NOMO-1 (cell line): ENCODE measurements at regions not wholly inside any gene's neighbourhood (a gene's known extent, or its start where the extent isn't known, plus 50 kb on each side); places are given as distances from the start of the nearest gene placed in this dataset.

Experiments
- DNase-seq, 2 experiments: peaks; one replicate each; lab custom pipeline; 2025; ENCODE audit not compliant: unreplicated experiment in 2 of 2; lab: John Stamatoyannopoulos, UW

DNA sequence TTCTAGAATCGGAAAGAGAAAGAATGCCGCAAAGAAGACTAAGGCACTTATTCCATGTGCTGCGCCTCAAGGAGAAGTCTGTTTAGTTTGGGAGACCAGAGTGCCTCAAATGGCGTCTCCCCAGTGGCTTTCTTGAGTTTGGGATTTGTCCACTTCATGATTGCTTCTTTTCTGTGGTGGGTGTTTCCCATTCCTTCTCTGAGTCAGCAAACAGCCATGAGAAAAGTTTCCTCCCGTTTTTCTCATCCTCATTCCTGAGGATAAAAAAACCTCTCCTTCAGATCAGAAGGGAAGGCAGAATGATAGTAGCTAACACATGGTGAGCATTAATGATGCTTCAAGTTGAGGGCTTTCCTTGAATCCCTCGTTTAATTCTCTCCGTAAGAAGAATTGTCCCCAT, 275.9 kb upstream of the WWC1 start:
- DNase-seq, result no peak

DNA sequence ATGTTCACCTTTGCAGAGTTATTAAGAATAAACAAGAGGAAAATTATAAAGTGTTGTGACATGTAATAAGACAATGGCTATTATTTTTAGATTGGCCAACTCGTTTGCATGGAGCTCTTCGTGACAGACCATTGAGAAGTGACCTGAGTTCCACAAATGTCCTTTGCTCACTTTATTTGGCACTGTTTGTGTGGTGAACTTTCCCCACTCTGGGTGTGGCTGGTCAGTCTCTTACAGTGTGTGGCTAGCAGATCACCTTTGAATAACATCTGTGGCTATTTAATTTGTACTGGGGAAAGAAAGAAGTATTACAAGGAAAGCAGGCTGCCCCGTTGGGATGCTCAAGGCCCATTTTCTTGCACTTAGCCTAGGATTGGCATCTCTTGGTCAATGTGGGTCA, 274.1 kb upstream of the WWC1 start:
- no peak for DNase-seq

DNA sequence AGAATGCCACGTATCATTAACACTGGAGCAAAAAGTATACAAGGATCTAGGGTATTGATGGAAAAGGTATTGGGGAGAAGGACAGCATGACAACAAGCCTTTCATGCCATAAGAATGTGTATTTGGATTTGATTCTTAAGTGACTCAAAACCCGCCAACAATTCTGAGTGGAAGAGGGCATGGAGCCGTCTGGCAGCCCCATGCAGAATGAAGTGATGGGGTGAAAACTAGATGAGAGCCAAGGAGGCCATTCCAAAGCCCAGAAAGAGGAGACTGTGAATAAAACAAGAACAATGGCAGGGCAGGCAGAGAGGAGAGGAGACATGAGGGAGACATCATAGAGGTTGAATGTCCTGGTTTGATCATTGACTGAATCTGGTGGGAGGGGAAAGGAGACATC, 272.3 kb upstream of the WWC1 start:
- DNase-seq, result no peak

DNA sequence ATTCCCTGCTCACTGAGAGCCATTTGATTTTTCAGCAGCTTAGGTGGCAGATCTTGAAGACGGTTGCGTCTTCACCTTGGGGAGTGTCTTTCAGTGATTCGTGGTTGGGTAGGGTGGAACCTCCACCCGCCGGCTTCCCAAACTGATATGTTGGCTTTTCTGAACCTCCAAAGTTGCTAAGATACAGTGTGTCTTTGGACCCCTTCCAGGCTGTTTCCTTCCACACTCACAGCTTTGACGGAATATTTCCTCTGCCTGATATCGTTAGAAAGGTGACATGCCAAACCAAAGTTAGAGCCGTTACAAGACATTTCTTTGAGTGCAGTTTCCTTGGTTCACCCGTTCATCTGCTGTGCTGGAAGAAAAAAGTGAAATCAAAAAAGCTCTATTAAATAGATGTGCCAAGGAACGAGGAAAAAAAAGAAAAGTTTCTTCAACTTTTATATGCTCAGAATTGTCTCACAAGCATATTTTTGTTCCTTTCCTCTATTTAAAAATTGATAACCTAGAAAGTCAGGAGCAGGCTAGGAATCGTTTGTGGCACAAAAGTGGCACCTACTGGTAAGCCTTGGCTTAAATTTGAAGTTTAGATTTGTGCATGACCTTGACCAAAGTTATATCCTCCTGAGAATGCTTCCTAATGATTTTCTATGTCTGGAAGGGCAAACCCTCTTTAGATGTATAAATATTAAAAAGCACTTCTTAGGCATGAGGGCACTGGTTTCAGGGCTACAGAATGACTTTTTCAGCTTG, 270.7 kb upstream of the WWC1 start:
- DNase-seq, result no peak

DNA sequence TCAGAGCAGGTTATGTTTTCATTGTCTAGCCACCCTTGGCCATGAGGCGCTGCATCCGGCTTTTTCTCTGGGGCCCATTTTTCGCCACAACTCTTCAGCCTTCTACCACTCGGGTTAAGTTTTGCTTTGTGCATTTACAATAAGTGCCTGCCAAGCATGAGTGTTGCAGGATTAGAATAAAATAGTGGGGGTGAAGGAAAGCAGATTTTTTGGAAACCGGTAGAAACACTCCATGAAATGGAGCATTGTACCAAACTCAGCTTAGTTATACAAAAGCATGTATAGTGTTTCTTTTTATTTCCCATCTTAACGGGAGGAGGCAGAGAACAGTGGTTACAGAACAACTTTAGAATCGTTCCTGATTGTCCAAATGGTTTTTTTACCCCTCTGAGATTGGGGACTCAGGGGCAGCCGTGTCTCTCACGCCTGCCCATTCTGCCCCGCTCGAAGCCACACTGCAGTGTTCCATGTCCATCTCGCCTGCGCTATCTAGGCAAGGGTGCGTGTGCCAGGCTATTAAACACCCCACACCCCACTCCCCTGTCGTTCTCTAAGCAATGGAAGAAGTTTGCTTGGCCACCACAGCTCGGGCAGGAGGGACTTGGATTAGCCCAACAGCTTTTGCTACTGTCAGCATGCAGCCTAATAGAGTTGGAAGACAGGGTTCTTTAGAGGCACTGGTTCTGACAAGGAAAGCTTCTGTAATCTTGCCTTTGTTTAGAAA, 268.8 kb upstream of the WWC1 start:
- DNase-seq, result no peak

DNA sequence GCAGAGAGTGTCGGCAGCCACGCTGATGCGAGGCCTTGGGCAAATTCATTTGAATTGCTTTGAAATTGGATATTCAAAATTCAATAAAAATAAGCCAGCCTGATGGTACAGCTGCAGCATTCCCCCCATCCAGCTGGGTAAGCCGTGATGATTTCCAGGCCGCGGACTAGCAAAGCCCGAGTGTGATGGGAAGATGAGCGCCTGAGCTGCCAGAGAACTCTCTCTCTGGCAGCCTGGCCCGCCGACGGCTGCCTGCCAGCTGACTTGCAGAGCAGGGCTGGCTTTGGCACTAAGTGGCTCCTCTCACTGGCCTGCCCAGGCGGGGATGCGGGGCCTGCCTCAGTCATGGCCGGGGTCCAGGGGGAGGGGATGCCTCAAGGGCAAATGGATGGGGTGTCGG, 268.3 kb upstream of the WWC1 start:
- no peak for DNase-seq

DNA sequence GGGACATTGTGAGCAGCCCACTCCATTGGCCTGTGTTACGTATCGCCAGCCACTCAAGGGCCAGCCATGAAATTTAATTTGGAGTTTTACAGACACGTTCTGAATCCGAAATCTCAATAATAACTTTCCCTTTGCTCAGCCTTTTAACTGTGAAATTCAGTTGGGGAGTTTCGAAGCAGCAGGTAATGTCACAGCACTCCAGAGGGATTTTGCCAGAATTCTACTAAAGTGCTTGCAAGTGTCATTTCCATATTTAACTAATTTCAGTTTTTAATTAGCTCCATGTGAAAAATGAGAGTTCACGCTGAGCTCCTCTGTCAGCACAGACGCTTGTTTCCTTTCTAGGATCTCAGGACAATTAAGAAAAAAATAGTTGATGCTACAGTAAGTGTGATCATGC, 267.1 kb upstream of the WWC1 start:
- no peak for DNase-seq

DNA sequence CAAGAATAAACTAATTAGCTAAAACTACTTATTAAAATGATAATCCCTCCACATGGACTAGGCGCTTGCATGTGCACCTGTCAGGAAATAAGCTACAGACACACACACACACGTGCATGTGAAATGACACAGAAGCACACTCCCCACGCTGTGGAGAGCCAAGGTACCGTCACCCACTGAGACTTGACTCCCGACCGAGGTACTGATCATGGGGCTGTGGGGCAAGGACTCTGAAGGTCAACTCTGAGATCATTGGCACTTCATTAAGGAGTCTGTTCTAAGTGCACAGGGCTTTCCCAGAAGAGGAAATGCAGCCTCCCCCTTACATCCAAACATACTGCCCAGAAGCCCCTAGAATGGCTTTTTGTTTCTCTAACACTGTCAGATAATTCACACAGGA, 264.4 kb upstream of the WWC1 start:
- no peak for DNase-seq

DNA sequence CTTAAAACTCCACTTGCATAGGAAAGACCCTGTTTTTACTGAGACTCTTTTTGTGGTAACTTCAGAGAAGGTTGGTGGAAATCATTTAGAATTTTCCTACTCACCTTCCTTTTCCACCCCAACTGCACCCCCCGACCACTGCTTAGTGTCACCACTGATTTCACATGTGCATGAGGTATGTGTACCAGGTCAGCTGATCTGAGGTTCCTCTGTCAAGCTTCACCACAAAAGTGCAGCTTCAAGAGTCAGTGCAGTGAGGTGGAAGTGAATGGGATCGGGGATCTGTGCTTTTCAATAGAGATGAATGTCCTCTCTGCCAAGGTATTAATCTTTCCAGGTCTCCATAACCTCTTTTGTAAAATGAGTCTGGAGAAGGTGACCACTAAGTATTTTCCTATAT, 260.5 kb upstream of the WWC1 start:
- DNase-seq, result no peak

DNA sequence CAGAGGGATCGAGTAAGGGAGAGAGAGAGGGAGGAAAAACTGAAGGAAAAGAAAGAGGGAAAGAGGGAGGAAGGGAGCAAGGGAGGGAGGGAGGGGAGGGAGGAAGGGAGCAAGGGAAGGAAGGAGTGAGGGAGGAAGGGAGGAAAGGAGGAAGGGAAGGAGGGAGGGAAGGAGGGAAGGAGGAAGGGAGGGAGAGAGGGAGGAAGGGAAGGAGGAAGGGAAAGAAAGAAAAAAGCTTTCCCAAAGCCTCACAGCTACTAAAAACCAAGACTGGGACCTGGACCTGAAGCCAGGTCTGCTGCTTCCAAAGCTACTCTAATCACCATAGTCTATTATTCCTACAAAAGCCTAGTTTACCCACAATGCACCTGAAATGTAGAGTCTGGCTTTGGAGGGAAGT, 259.8 kb upstream of the WWC1 start:
- DNase-seq, result no peak

DNA sequence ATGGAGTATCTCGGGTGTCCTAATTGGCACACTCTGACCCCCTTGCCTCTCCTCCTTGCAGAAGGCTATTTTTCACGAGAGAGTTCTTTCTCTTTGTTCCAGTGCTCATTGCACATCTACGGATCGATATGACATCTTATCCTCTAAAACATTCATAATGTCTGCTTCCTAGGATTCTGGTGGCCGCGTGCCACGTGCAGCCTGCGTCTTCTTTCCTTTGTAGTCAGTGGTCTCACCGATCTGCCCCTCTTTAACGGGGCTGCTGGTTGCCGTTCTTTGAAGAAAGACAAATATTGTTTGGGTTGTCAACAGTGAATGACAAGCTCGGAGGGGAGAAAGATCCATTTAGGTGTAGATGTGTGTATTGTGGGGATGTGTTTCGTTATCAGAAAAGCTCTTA, 252.4 kb upstream of the WWC1 start:
- no peak for DNase-seq

DNA sequence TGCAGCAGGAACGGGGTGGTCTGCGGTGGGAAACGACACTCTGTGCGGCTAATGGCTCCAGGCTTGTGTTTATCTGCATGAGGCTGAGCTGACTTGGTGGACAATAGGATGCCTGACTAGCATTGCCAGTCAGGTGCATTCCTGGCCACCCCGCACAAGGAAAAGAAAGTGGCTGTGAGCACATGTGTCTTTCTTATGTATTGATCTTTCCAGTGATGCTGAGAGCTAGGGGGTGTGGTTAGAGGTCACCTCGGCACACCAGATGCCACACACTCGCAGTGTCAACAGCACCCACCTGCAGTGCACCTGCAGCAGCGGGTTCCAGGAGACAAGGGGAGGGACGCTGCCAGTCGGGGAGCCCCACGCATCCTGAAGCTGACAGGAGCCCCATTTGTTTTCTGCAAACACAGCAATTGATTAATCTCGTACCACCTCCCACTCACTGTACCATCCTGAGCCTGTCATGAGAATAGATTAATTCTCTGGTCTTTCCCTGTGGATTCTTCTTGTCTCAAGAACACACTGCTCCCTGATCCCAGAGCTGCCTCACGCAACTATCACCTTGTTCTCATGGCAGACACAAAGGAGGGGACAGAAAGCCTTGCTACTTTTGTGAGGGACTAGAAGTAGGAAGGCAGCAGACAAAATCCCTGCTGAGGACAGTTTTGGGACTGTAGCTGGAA, 251.7 kb upstream of the WWC1 start:
- no peak for DNase-seq

DNA sequence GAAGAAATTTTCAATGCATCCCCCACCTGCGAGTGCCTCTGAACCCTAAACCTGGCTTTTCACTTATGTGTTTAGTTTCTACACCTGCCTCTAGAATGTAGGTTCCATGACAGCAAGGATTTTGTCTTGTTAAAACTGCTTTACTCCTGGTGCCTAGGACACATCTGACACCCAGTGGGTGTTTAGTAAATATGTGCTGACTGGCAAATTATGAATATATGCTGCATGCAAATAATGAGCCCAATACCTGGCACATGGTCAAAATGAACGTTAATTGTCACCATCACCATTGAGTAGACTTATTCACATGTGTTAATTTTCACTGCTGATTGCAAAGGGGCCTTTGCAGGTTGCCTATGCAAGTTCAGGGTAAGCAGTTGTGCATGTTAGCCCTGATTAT, 249.9 kb upstream of the WWC1 start:
- no peak for DNase-seq

DNA sequence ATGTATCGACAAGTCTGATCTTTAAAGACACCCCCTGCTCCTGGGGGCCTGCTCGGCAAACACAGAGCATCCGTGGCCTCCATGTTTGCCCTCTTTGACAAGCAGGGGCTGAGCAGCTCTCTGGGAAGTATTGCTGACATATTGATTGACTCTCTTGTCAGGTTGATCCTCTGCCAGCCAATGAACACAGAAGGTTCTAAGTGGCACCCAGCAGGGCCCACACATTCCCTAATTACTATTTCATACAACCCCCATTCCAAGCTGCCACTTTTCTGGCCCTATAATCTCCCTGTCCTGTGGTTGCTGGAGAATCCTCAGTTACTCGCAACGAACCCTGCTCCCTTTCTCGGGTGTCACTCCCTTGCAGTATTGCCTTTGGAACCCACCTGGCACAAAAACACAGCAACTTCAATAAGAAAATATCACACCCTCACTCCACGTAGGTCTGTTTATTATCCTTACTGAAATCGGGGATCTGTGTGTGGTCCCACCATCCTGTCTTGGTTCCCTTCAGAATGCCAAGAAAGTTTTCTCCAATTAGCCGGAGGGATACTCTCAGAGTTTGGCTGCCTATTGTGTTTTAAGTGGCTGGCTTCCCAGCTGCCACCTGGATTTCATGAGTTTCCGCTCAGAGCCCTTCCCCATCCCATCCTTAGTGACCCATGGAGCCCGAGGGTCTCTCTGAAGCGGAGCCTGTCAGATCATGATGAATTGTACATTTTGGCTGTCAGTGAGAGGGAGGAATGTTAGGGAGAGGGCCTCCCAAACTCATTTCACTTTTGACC, 249.0 kb upstream of the WWC1 start:
- DNase-seq, result no peak

DNA sequence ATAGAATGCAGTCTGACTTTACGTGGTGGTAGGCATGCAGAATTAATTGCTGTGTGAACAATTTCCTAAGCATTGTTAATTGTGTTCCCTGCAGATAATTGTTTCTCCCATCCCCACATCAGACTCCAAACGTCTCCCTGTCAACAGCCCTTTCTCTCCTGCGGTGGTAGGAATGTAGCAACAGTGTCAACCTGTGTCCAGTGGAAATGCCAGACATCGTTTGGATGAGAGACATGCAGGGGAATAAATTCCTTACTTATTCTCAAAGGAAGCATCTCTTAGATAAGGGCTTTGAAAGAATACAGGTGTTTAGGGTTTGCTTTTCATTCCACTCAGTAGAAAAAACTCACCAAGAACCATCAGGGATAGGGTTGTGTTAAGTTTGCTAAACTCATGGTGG, 245.3 kb upstream of the WWC1 start:
- no peak for DNase-seq

DNA sequence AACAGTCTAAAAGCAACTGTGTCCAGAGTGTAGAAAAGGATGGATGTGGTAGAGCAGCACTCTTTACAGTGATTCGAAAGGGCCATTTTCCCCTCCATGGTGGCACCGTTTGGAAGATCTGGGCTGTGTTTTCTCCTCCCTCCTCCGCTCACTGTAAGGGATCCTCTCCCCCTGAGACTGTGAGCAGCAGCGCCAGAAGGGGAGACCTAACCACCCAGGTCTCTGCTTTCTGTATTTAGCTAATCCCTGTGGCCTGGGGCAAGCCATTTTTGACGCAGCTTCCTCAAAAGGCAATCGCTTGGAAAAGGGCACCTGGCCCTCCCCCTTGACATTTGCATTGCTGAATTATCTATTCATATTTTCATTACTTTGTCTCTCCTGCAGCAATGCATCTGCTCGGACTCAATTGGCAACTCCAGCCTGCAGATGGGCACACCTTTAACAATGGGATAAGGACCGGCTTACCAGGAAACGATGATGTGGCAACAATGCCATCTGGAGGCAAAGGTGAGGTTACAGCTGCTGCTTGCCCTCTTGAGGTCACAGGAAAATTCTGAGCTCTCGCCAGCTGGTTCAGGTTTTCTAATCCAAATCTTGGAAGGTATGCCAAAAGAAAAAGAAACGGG, 244.3 kb upstream of the WWC1 start:
- no peak for DNase-seq

DNA sequence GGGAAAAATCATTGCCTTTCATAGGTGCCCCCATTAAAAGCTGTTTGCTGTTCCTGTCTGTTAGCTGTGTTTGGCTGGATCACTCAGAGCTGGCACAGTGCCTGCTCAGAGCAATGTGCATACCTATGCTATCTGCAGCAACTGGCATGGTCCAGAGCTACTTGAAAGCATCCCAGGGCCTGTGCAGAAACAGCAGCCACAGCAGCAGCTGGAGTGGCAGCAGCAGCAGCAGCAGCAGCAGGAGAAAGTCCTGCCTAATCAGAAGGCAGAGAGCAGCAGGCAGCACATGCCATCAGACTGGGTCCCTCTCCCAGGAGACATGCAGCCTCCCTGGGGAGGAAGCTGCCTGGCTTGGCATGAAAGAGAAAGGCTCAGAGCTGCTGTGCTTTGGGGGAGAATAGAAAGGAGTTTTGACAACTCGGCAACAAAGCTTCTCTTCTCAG, 243.8 kb upstream of the WWC1 start:
- DNase-seq, result no peak

DNA sequence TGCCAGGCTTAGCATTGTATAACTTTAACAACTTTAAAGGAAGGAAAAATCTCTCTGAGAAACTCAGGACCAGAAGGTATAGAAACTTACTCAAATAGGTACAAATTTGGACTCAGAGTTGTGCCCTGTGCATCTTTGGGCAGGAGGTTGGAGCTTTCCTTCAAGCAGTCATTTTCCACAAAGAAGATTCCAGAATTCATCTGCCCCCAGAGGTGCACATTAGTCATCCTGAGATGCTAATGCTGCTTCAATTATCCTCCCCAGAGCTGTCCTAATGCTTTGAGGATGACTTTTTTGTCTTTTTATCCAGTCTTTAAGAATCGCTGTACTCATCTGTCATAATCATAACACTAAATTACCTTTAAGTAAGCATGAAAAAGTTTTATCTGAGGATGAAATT, 243.0 kb upstream of the WWC1 start:
- DNase-seq, result no peak

DNA sequence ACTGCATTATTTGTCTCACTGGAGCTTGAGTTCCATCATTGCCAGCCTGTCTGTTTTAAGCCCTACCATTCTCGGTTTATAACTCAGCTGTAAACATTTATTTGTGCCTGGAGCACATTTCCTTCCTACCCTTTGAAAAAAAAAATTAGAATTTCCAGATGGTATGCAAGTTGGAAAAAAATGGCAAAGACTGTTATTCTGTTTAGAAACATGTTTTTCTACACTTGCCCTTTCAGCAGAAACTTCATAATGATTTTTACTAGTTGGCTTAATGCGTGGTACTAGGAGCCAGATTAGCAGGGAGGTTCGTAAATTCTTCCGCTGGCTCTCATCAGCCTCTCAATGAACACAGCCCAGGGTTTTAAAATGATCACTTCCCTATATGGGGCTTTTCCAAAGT, 238.8 kb upstream of the WWC1 start:
- no peak for DNase-seq

DNA sequence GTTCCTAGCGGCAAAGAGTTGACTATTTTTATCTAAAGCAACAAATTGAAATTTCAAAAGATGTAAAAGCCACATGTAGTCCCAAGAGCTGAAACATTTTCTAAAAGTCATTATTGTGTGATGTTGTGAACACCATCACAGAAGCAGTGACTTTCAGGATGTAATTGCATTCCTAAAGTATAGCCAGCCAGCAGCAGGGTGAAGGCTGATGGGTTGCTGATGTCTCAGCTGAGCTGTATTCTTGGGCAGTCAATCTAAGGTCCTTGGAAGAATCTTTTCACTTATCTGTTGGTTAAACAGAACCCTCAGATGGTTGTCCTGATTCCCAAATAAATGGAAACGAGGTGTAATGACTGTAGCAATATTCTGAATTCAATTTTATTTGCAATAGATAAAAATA, 237.4 kb upstream of the WWC1 start:
- no peak for DNase-seq
